Sigmoid colon (tissue), 6 donors: ENCODE measurements at regions not wholly inside any gene's neighbourhood (a gene's known extent, or its start where the extent isn't known, plus 50 kb on each side); places are given as distances from the start of the nearest gene placed in this dataset.

Experiments used
- DNase-seq: peaks from one replicate; pipeline ENCODE4 v3.0.0-alpha.2; 2019
- H3K27ac ChIP-seq, 4 donors: fragments of 200-600 bp; sonication (generic); one replicate each; pipeline ENCODE4 v1.5.1; 2016 to 2019; ENCODE audit warnings: mild to moderate bottlenecking in 1 of 4
- H3K27me3 ChIP-seq, 3 donors: fragments of 200-600 bp; sonication (generic); one replicate each; pipeline ENCODE4 v1.5.1; 2019; ENCODE audit warnings: mild to moderate bottlenecking in 1 of 3
- H3K36me3 ChIP-seq, 4 donors: fragments of 200-600 bp; sonication (generic); one replicate each; pipeline ENCODE4 v1.5.1; 2016 to 2019
- H3K4me1 ChIP-seq, 4 donors: fragments of 200-600 bp; sonication (generic); one replicate each; pipeline ENCODE4 v1.5.1; 2017 to 2019
- H3K4me3 ChIP-seq, 4 donors: fragments of 200-600 bp; sonication (generic); one replicate each; pipeline ENCODE4 v1.5.1; 2017 to 2019; ENCODE audit warnings: mild to moderate bottlenecking in 2 of 4, moderate library complexity in 1 of 4
- H3K9me3 ChIP-seq, 4 donors: fragments of 200-600 bp in 3 of 4; sonication (generic) in 3 of 4; one replicate each; pipeline versions ENCODE4 v1.5.1 to v1.6.1; 2013 to 2019
- CTCF ChIP-seq, 4 experiments: fragments of 450-650 bp in 3 of 4; fragments of 200-600 bp in 1 of 4; IDR thresholded peaks; one replicate each; pipeline ENCODE4 v1.5.1; 2016 to 2019; ENCODE audit warnings: antibody characterized with exemption in 4 of 4, mild to moderate bottlenecking in 3 of 4, moderate library complexity in 2 of 4
- EP300 ChIP-seq, 4 donors: sonication (generic); formaldehyde crosslinking; IDR thresholded peaks; one replicate each; pipeline ENCODE4 v1.6.1; 2017; ENCODE audit warnings: antibody characterized with exemption in 4 of 4
- POLR2A ChIP-seq, 2 donors: fragments of 450-650 bp; IDR thresholded peaks; one replicate each; pipeline ENCODE4 v1.6.1; 2016; ENCODE audit warnings: antibody characterized with exemption in 2 of 2, mild to moderate bottlenecking in 2 of 2, moderate library complexity in 2 of 2
- POLR2AphosphoS5 ChIP-seq, 4 donors: sonication (generic); formaldehyde crosslinking; IDR thresholded peaks; one replicate each; pipeline ENCODE4 v1.6.1; 2017; ENCODE audit warnings: antibody characterized with exemption in 4 of 4
- WGBS, 2 donors: extraction: QIAGEN DNeasy Blood & Tissue Kit; methylation state at CpG; one replicate each; pipeline ENCODE4 v1.1.7; 2013; 5-methylcytosine and 5-hydroxymethylcytosine counted together
- intact Hi-C: fragments of 100-400 bp; cut with DNase I; formaldehyde crosslinking; loops from one replicate; pipeline ENCODE4 v1.15.1; 2023
- donor health status: healthy with polysubstance abuse.
- donor health status: healthy.

GRCh38 chr12:82608706-82609105, 78.0 kb upstream of the TMTC2 start:
- H3K36me3 ChIP-seq, result no peaks in the 10 kb centered on the region
- H3K9me3 ChIP-seq, result no peaks in the 10 kb centered on the region
- H3K27ac ChIP-seq, result no peak overlapping the region
- H3K4me3 ChIP-seq, result no peak overlapping the region
- no peaks in the 10 kb centered on the region for H3K4me1 ChIP-seq
- H3K27me3 ChIP-seq, result no peaks in the 10 kb centered on the region
- WGBS, 2 donors, result 74 to 85% methylated on average over 1 of the region's 1 CpG
- TF ChIP-seq POLR2AphosphoS5 (IDR thresholded peaks at IDR 0.05) (no peak), CTCF (IDR thresholded peaks at IDR 0.05) (no peak), POLR2A (IDR thresholded peaks at IDR 0.05) (no peak)
- intact Hi-C loops, result no loop called here
- DNase-seq, result no peak

GRCh38 chr12:82609234-82609914, 77.3 kb upstream of the TMTC2 start:
- WGBS, 2 donors, result 51 to 79% methylated on average over 2 of the region's 2 CpGs

GRCh38 chr12:82619644-82620043, 67.1 kb upstream of the TMTC2 start:
- Histone ChIP-seq H3K4me3 (no peak overlapping the region), H3K27ac (no peak overlapping the region), H3K36me3 (no peaks in the 10 kb centered on the region), H3K4me1 (no peaks in the 10 kb centered on the region), H3K27me3 (no peaks in the 10 kb centered on the region), H3K9me3 (no peaks in the 10 kb centered on the region)
- 91 to 92% methylated on average over 3 of the region's 3 CpGs for WGBS, 2 donors
- TF ChIP-seq CTCF (IDR thresholded peaks at IDR 0.05), result no peak
- no peak for TF ChIP-seq POLR2A (IDR thresholded peaks at IDR 0.05)
- no peak for TF ChIP-seq EP300 (IDR thresholded peaks at IDR 0.05)
- no peak for TF ChIP-seq POLR2AphosphoS5 (IDR thresholded peaks at IDR 0.05)
- intact Hi-C loops, result no loop called here
- DNase-seq, result no peak

More at GRCh38 chr12:82609234-82609914, 77.3 kb upstream of the TMTC2 start:
- H3K27ac ChIP-seq, result no peak overlapping the region
- no peak for DNase-seq
- intact Hi-C loops, result no loop called here
- H3K27me3 ChIP-seq, result no peaks in the 10 kb centered on the region
- no peaks in the 10 kb centered on the region for H3K9me3 ChIP-seq
- no peaks in the 10 kb centered on the region for H3K4me1 ChIP-seq
- no peak for TF ChIP-seq EP300 (IDR thresholded peaks at IDR 0.05)
- no peak for TF ChIP-seq CTCF (IDR thresholded peaks at IDR 0.05)
- TF ChIP-seq POLR2A (IDR thresholded peaks at IDR 0.05), result no peak
- no peak for TF ChIP-seq POLR2AphosphoS5 (IDR thresholded peaks at IDR 0.05)
- no peaks in the 10 kb centered on the region for H3K36me3 ChIP-seq
- no peak overlapping the region for H3K4me3 ChIP-seq

- H3K27me3 ChIP-seq, result no peaks in the 10 kb centered on the region
Measured at GRCh38 chr12:82620917-82621316, 65.8 kb upstream of the TMTC2 start.

More at GRCh38 chr12:82620917-82621316, 65.8 kb upstream of the TMTC2 start:
- H3K4me3 ChIP-seq, result no peak overlapping the region
- no peak for DNase-seq
- no peaks in the 10 kb centered on the region for H3K4me1 ChIP-seq
- H3K9me3 ChIP-seq, result no peaks in the 10 kb centered on the region
- TF ChIP-seq POLR2AphosphoS5 (IDR thresholded peaks at IDR 0.05), result no peak
- TF ChIP-seq POLR2A (IDR thresholded peaks at IDR 0.05), result no peak
- no peak for TF ChIP-seq CTCF (IDR thresholded peaks at IDR 0.05)
- no peak for TF ChIP-seq EP300 (IDR thresholded peaks at IDR 0.05)
- H3K27ac ChIP-seq, result no peak overlapping the region
- 85 to 93% methylated on average over 3 of the region's 3 CpGs for WGBS, 2 donors
- intact Hi-C loops, result no loop called here
- no peaks in the 10 kb centered on the region for H3K36me3 ChIP-seq
